Mesenchymal stem cell (in vitro differentiated cells and primary cell): ENCODE measurements at regions not wholly inside any gene's neighbourhood (a gene's known extent, or its start where the extent isn't known, plus 50 kb on each side); places are given as distances from the start of the nearest gene placed in this dataset.

Source experiments
- DNase-seq: peaks from one replicate; pipeline ENCODE4 v3.0.0-alpha.2; 2013
- H2AFZ ChIP-seq: one replicate; pipeline ENCODE4 v1.6.1; 2013; ENCODE audit warnings: low read depth, mild to moderate bottlenecking, control low read depth, inconsistent platforms, low read length, moderate library complexity
- H2AK5ac ChIP-seq: 2 replicates; pipeline ENCODE4 v1.6.1; 2013; ENCODE audit warnings: low read length, moderate library complexity, mild to moderate bottlenecking, inconsistent platforms; ENCODE audit not compliant: severe bottlenecking
- H2BK120ac ChIP-seq: one replicate; pipeline ENCODE4 v1.6.1; 2013; ENCODE audit warnings: low read depth, mild to moderate bottlenecking, inconsistent platforms, low read length, moderate library complexity
- H2BK12ac ChIP-seq, 2 experiments: one replicate each; pipeline ENCODE4 v1.6.1; 2013; ENCODE audit warnings: inconsistent platforms in 2 of 2, low read length in 2 of 2, mild to moderate bottlenecking in 2 of 2, moderate library complexity in 2 of 2, control low read depth in 1 of 2
- H2BK15ac ChIP-seq: one replicate; pipeline ENCODE4 v1.6.1; 2013; ENCODE audit warnings: mild to moderate bottlenecking, low read depth, inconsistent platforms; ENCODE audit not compliant: poor library complexity, severe bottlenecking
- H2BK5ac ChIP-seq: 2 replicates; pipeline ENCODE4 v1.6.1; 2013; ENCODE audit warnings: low read depth, mild to moderate bottlenecking, low read length, control low read depth, inconsistent platforms; ENCODE audit not compliant: poor library complexity, severe bottlenecking
- H3K14ac ChIP-seq, 2 experiments: one replicate each; pipeline ENCODE4 v1.6.1; 2013; ENCODE audit warnings: inconsistent platforms in 2 of 2, low read length in 2 of 2, control low read depth in 1 of 2, mild to moderate bottlenecking in 1 of 2, moderate library complexity in 1 of 2
- H3K18ac ChIP-seq, 2 experiments: one replicate each; pipeline ENCODE4 v1.6.1; 2013; ENCODE audit warnings: inconsistent platforms in 2 of 2, low read length in 2 of 2, control low read depth in 1 of 2, low read depth in 1 of 2, mild to moderate bottlenecking in 1 of 2
- H3K23ac ChIP-seq, 2 experiments: one replicate each; pipeline ENCODE4 v1.6.1; 2013; ENCODE audit warnings: inconsistent platforms in 2 of 2, low read length in 2 of 2, mild to moderate bottlenecking in 2 of 2, moderate library complexity in 2 of 2, control low read depth in 1 of 2
- H3K27ac ChIP-seq: 2 replicates; pipeline ENCODE4 v1.5.1; 2013; ENCODE audit warnings: mild to moderate bottlenecking, moderate library complexity, low read length, control low read depth, inconsistent platforms; ENCODE audit not compliant: poor library complexity, severe bottlenecking
- H3K27me3 ChIP-seq, 2 experiments: 2 replicates each; pipeline versions ENCODE4 v1.6.1 to v1.7.0; 2013; ENCODE audit warnings: low read length in 2 of 2, mild to moderate bottlenecking in 2 of 2, moderate library complexity in 2 of 2, control low read depth in 1 of 2, inconsistent platforms in 1 of 2; ENCODE audit not compliant: control insufficient read depth in 1 of 2, insufficient read depth in 1 of 2
- H3K36me3 ChIP-seq, 2 experiments: 2 replicates each; pipeline versions ENCODE4 v1.6.1 to v1.7.0; 2013; ENCODE audit warnings: low read length in 2 of 2, control low read depth in 1 of 2, inconsistent platforms in 1 of 2, low read depth in 1 of 2, mild to moderate bottlenecking in 1 of 2; ENCODE audit not compliant: insufficient read depth in 2 of 2, control insufficient read depth in 1 of 2
- H3K4ac ChIP-seq, 2 experiments: one replicate each; pipeline ENCODE4 v1.6.1; 2013; ENCODE audit warnings: inconsistent platforms in 2 of 2, low read length in 2 of 2, mild to moderate bottlenecking in 2 of 2, moderate library complexity in 2 of 2, control low read depth in 1 of 2, low read depth in 1 of 2
- H3K4me1 ChIP-seq: 2 replicates; pipeline ENCODE4 v1.6.1; 2013; ENCODE audit warnings: low read depth, low read length, control low read depth; ENCODE audit not compliant: control insufficient read depth, insufficient read depth
- H3K4me2 ChIP-seq: 2 replicates; pipeline ENCODE4 v1.6.1; 2013; ENCODE audit warnings: low read length, mild to moderate bottlenecking, inconsistent platforms; ENCODE audit not compliant: poor library complexity, severe bottlenecking
- H3K4me3 ChIP-seq, 2 experiments: 2 replicates each; pipeline versions ENCODE4 v1.5.1 to v1.7.0; 2013; ENCODE audit warnings: low read length in 2 of 2, mild to moderate bottlenecking in 2 of 2, control low read depth in 1 of 2, low read depth in 1 of 2; ENCODE audit not compliant: insufficient read depth in 1 of 2
- H3K79me1 ChIP-seq: replicated peaks from 2 replicates; pipeline ENCODE4 v1.6.1; 2013; ENCODE audit warnings: mild to moderate bottlenecking, control low read depth, low read length, inconsistent platforms; ENCODE audit not compliant: poor library complexity, severe bottlenecking
- H3K9ac ChIP-seq: 2 replicates; pipeline ENCODE4 v1.7.0; 2013; ENCODE audit warnings: mild to moderate bottlenecking, low read length, moderate library complexity
- H3K9me3 ChIP-seq: 2 replicates; pipeline ENCODE4 v1.7.0; 2013; ENCODE audit warnings: mild to moderate bottlenecking, low read length; ENCODE audit not compliant: control insufficient read depth
- H4K8ac ChIP-seq: one replicate; pipeline ENCODE4 v1.6.1; 2013; ENCODE audit warnings: inconsistent platforms, mild to moderate bottlenecking, low read length, moderate library complexity
- H4K91ac ChIP-seq: one replicate; pipeline ENCODE4 v1.6.1; 2013; ENCODE audit warnings: mild to moderate bottlenecking, low read length, inconsistent platforms
- WGBS: methylation state at CpG from one replicate; pipeline ENCODE4 v1.1.7; 2013; ENCODE audit warnings: mixed read lengths; 5-methylcytosine and 5-hydroxymethylcytosine counted together

GRCh38 chr1:91135799-91136198 lies 114.0 kb upstream of the ZNF644 start:
- H2BK5ac ChIP-seq, result no peak overlapping the region
- WGBS, result 90% methylated on average over 11 of the region's 11 CpGs
- H4K8ac ChIP-seq, result peak overlapping the region; percentile 28
- no peak overlapping the region for H2AK5ac ChIP-seq
- no peaks in the 10 kb centered on the region for H3K36me3 ChIP-seq
- no peak overlapping the region for H3K23ac ChIP-seq
- no peak overlapping the region for H3K4me3 ChIP-seq
- no peak overlapping the region for H2BK15ac ChIP-seq
- no peak overlapping the region for H3K4ac ChIP-seq
- no peak overlapping the region for H2BK12ac ChIP-seq
- no peak overlapping the region for H3K4me2 ChIP-seq
- no peak overlapping the region for H3K18ac ChIP-seq
- H3K9me3 ChIP-seq, result no peaks in the 10 kb centered on the region
- H2AFZ ChIP-seq, result no peak overlapping the region
- no peaks in the 10 kb centered on the region for H3K27me3 ChIP-seq
- no peak for DNase-seq
- H3K4me1 ChIP-seq, result no peaks in the 10 kb centered on the region
- no peak overlapping the region for H3K9ac ChIP-seq
- H3K79me1 ChIP-seq, result no peaks in the 10 kb centered on the region
- H3K27ac ChIP-seq, result no peak overlapping the region
- no peak overlapping the region for H2BK120ac ChIP-seq
- H4K91ac ChIP-seq, result no peak overlapping the region
- no peak overlapping the region for H3K14ac ChIP-seq

- H3K36me3 ChIP-seq, result no peaks in the 10 kb centered on the region
- no peak for DNase-seq
- 96% methylated on average over 6 of the region's 6 CpGs for WGBS
Observed at GRCh38 chr1:91133248-91133647, 111.4 kb upstream of the ZNF644 start.

GRCh38 chr1:91130256-91130985 lies 108.6 kb upstream of the ZNF644 start:
- Histone ChIP-seq H3K23ac (no peak overlapping the region), H3K4me1 (no peaks in the 10 kb centered on the region), H2BK15ac (no peak overlapping the region), H3K79me1 (no peaks in the 10 kb centered on the region), H3K4me2 (no peak overlapping the region), H2AFZ (no peak overlapping the region), H3K4ac (no peak overlapping the region), H4K91ac (no peak overlapping the region), H2BK5ac (no peak overlapping the region), H3K18ac (no peak overlapping the region), H3K27ac (no peak overlapping the region), H2BK12ac (no peak overlapping the region), H3K9ac (no peak overlapping the region), H3K9me3 (no peaks in the 10 kb centered on the region), H3K14ac (no peak overlapping the region), H4K8ac (no peak overlapping the region), H3K4me3 (no peak overlapping the region), H3K27me3 (no peaks in the 10 kb centered on the region), H2BK120ac (no peak overlapping the region), H3K36me3 (no peaks in the 10 kb centered on the region), H2AK5ac (no peak overlapping the region)
- 78% methylated on average over 5 of the region's 5 CpGs for WGBS
- no peak for DNase-seq

More at GRCh38 chr1:91133248-91133647, 111.4 kb upstream of the ZNF644 start:
- H2AK5ac ChIP-seq, result no peak overlapping the region
- no peak overlapping the region for H3K18ac ChIP-seq
- H2BK5ac ChIP-seq, result no peak overlapping the region
- no peaks in the 10 kb centered on the region for H3K9me3 ChIP-seq
- H3K27me3 ChIP-seq, result no peaks in the 10 kb centered on the region
- no peak overlapping the region for H3K14ac ChIP-seq
- no peak overlapping the region for H4K8ac ChIP-seq
- no peaks in the 10 kb centered on the region for H3K79me1 ChIP-seq
- H3K4me2 ChIP-seq, result no peak overlapping the region
- no peak overlapping the region for H3K4me3 ChIP-seq
- H3K4me1 ChIP-seq, result no peaks in the 10 kb centered on the region
- no peak overlapping the region for H3K4ac ChIP-seq
- no peak overlapping the region for H3K23ac ChIP-seq
- no peak overlapping the region for H4K91ac ChIP-seq
- no peak overlapping the region for H2AFZ ChIP-seq
- H2BK15ac ChIP-seq, result no peak overlapping the region
- no peak overlapping the region for H3K9ac ChIP-seq
- no peak overlapping the region for H3K27ac ChIP-seq
- H2BK120ac ChIP-seq, result no peak overlapping the region
- H2BK12ac ChIP-seq, result no peak overlapping the region

GRCh38 chr1:91129458-91129857 lies 107.6 kb upstream of the ZNF644 start:
- WGBS, result 77% methylated on average over 3 of the region's 3 CpGs
- Histone ChIP-seq H3K23ac (no peak overlapping the region), H3K4ac (no peak overlapping the region), H3K9me3 (no peaks in the 10 kb centered on the region), H2BK120ac (no peak overlapping the region), H3K79me1 (no peaks in the 10 kb centered on the region), H2AK5ac (no peak overlapping the region), H3K4me1 (no peaks in the 10 kb centered on the region), H2BK12ac (no peak overlapping the region), H3K14ac (no peak overlapping the region), H3K9ac (no peak overlapping the region), H4K8ac (no peak overlapping the region), H2BK15ac (no peak overlapping the region), H3K27ac (no peak overlapping the region), H3K4me3 (no peak overlapping the region), H4K91ac (no peak overlapping the region), H3K18ac (no peak overlapping the region), H2BK5ac (no peak overlapping the region), H3K27me3 (no peaks in the 10 kb centered on the region), H2AFZ (no peak overlapping the region), H3K36me3 (no peaks in the 10 kb centered on the region), H3K4me2 (no peak overlapping the region)
- DNase-seq, result no peak
